GM12891 (cell line): ENCODE measurements at regions not wholly inside any gene's neighbourhood (a gene's known extent, or its start where the extent isn't known, plus 50 kb on each side); places are given as distances from the start of the nearest gene placed in this dataset.

Experiments used
- POLR2A ChIP-seq: IDR thresholded peaks from 2 replicates; pipeline ENCODE4 v1.6.1; 2011; ENCODE audit warnings: low read depth, low read length, control low read depth
- POLR2AphosphoS5 ChIP-seq: IDR thresholded peaks from 2 replicates; pipeline ENCODE4 v1.6.1; 2011; ENCODE audit warnings: low read depth, low read length, control low read depth
- POU2F2 ChIP-seq: IDR thresholded peaks from 2 replicates; pipeline ENCODE4 v1.6.1; 2011; ENCODE audit warnings: low read depth, mild to moderate bottlenecking, control low read depth, low read length, moderate library complexity
- SPI1 ChIP-seq: IDR thresholded peaks from 2 replicates; pipeline ENCODE4 v1.6.1; 2011; ENCODE audit warnings: low read depth, low read length, control low read depth
- TAF1 ChIP-seq: IDR thresholded peaks from 2 replicates; pipeline ENCODE4 v1.6.1; 2011; ENCODE audit warnings: low read depth, low read length, control low read depth

- TF ChIP-seq POLR2A = no peak
- TF ChIP-seq POLR2AphosphoS5 = no peak
- no peak for TF ChIP-seq TAF1
- TF ChIP-seq SPI1 = no peak
- no peak for TF ChIP-seq POU2F2
Measured at GRCh38 chr4:14744346-14744745, 257.9 kb upstream of the CPEB2 start.
